Sigmoid colon (tissue), 6 donors: ENCODE measurements at regions not wholly inside any gene's neighbourhood (a gene's known extent, or its start where the extent isn't known, plus 50 kb on each side); places are given as distances from the start of the nearest gene placed in this dataset.

ENCODE experiments used
- DNase-seq: peaks from one replicate; pipeline ENCODE4 v3.0.0-alpha.2; 2019
- H3K27ac ChIP-seq, 4 donors: fragments of 200-600 bp; sonication (generic); one replicate each; pipeline ENCODE4 v1.5.1; 2016 to 2019; ENCODE audit warnings: mild to moderate bottlenecking in 1 of 4
- H3K27me3 ChIP-seq, 3 donors: fragments of 200-600 bp; sonication (generic); one replicate each; pipeline ENCODE4 v1.5.1; 2019; ENCODE audit warnings: mild to moderate bottlenecking in 1 of 3
- H3K36me3 ChIP-seq, 4 donors: fragments of 200-600 bp; sonication (generic); one replicate each; pipeline ENCODE4 v1.5.1; 2016 to 2019
- H3K4me1 ChIP-seq, 4 donors: fragments of 200-600 bp; sonication (generic); one replicate each; pipeline ENCODE4 v1.5.1; 2017 to 2019
- H3K4me3 ChIP-seq, 4 donors: fragments of 200-600 bp; sonication (generic); one replicate each; pipeline ENCODE4 v1.5.1; 2017 to 2019; ENCODE audit warnings: mild to moderate bottlenecking in 2 of 4, moderate library complexity in 1 of 4
- H3K9me3 ChIP-seq, 4 donors: fragments of 200-600 bp in 3 of 4; sonication (generic) in 3 of 4; one replicate each; pipeline versions ENCODE4 v1.5.1 to v1.6.1; 2013 to 2019
- CTCF ChIP-seq, 4 experiments: fragments of 450-650 bp in 3 of 4; fragments of 200-600 bp in 1 of 4; IDR thresholded peaks; one replicate each; pipeline ENCODE4 v1.5.1; 2016 to 2019; ENCODE audit warnings: antibody characterized with exemption in 4 of 4, mild to moderate bottlenecking in 3 of 4, moderate library complexity in 2 of 4
- EP300 ChIP-seq, 4 donors: sonication (generic); formaldehyde crosslinking; IDR thresholded peaks; one replicate each; pipeline ENCODE4 v1.6.1; 2017; ENCODE audit warnings: antibody characterized with exemption in 4 of 4
- POLR2A ChIP-seq, 2 donors: fragments of 450-650 bp; IDR thresholded peaks; one replicate each; pipeline ENCODE4 v1.6.1; 2016; ENCODE audit warnings: antibody characterized with exemption in 2 of 2, mild to moderate bottlenecking in 2 of 2, moderate library complexity in 2 of 2
- POLR2AphosphoS5 ChIP-seq, 4 donors: sonication (generic); formaldehyde crosslinking; IDR thresholded peaks; one replicate each; pipeline ENCODE4 v1.6.1; 2017; ENCODE audit warnings: antibody characterized with exemption in 4 of 4
- WGBS, 2 donors: extraction: QIAGEN DNeasy Blood & Tissue Kit; methylation state at CpG; one replicate each; pipeline ENCODE4 v1.1.7; 2013; 5-methylcytosine and 5-hydroxymethylcytosine counted together
- intact Hi-C: fragments of 100-400 bp; cut with DNase I; formaldehyde crosslinking; loops from one replicate; pipeline ENCODE4 v1.15.1; 2023
- donor health status: healthy with polysubstance abuse.
- donor health status: healthy.

GRCh38 chr12:22828066-22828465 is 203.1 kb downstream of the ETNK1 start:
- H3K36me3 ChIP-seq = no peaks in the 10 kb centered on the region
- no peak for TF ChIP-seq CTCF (IDR thresholded peaks at IDR 0.05)
- no peak for TF ChIP-seq EP300 (IDR thresholded peaks at IDR 0.05)
- no peak for TF ChIP-seq POLR2A (IDR thresholded peaks at IDR 0.05)
- TF ChIP-seq POLR2AphosphoS5 (IDR thresholded peaks at IDR 0.05) = no peak
- intact Hi-C loops = no loop called here
- H3K4me1 ChIP-seq = no peaks in the 10 kb centered on the region
- no peaks in the 10 kb centered on the region for H3K9me3 ChIP-seq
- no peak overlapping the region for H3K27ac ChIP-seq
- no peak overlapping the region for H3K4me3 ChIP-seq
- DNase-seq = no peak
- H3K27me3 ChIP-seq = no peaks in the 10 kb centered on the region
- WGBS, 2 donors = 30 to 65% methylated on average over 3 of the region's 3 CpGs

DNA sequence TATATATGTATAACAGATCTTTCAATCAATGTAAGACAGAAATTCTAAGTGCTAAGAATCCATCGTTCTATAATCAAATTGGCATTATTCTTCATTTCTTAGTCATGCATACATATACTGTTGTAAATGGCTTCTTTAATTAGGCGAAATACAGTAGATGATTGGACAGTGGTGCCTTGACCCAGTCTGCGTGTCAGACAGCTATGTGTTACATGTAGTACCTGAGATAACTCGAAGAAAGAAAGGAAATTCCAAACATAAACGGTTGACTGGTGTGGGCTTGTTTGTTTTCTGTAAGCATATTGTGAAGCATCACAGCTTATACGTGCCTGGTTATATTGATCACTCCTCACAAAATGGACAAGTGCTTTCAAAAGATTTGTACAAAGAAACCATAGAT is 210.5 kb downstream of the ETNK1 start:
- Histone ChIP-seq H3K4me3 (no peak overlapping the region), H3K27ac (no peak overlapping the region), H3K36me3 (no peaks in the 10 kb centered on the region), H3K27me3 (no peaks in the 10 kb centered on the region), H3K4me1 (no peaks in the 10 kb centered on the region), H3K9me3 (no peaks in the 10 kb centered on the region)
- intact Hi-C loops = no loop called here
- no peak for TF ChIP-seq CTCF (IDR thresholded peaks at IDR 0.05)
- no peak for TF ChIP-seq POLR2AphosphoS5 (IDR thresholded peaks at IDR 0.05)
- TF ChIP-seq POLR2A (IDR thresholded peaks at IDR 0.05) = no peak
- TF ChIP-seq EP300 (IDR thresholded peaks at IDR 0.05) = no peak
- 77 to 87% methylated on average over 6 of the region's 6 CpGs for WGBS, 2 donors
- no peak for DNase-seq

- Histone ChIP-seq H3K4me1 (no peaks in the 10 kb centered on the region), H3K36me3 (no peaks in the 10 kb centered on the region), H3K27ac (no peak overlapping the region), H3K27me3 (no peaks in the 10 kb centered on the region), H3K9me3 (no peaks in the 10 kb centered on the region), H3K4me3 (no peak overlapping the region)
- intact Hi-C loops = loop anchor here (10.0 kb wide), 1 partner anchor 145 kb away; no protein-coding TSS in a partner anchor
- TF ChIP-seq POLR2AphosphoS5 (IDR thresholded peaks at IDR 0.05) (no peak), POLR2A (IDR thresholded peaks at IDR 0.05) (no peak), CTCF (IDR thresholded peaks at IDR 0.05) (no peak), EP300 (IDR thresholded peaks at IDR 0.05) (no peak)
- WGBS, 2 donors = 91 to 92% methylated on average over 8 of the region's 8 CpGs
- DNase-seq = no peak
These were observed 225.2 kb downstream of the ETNK1 start for GRCh38 chr12:22850185-22850584.

GRCh38 chr12:22851532-22851931 is 226.6 kb downstream of the ETNK1 start:
- intact Hi-C loops = loop anchor here (10.0 kb wide), 1 partner anchor 147 kb away; no protein-coding TSS in a partner anchor

More at GRCh38 chr12:22851532-22851931, 226.6 kb downstream of the ETNK1 start:
- no peak for DNase-seq
- H3K27ac ChIP-seq = no peak overlapping the region
- H3K4me1 ChIP-seq = no peaks in the 10 kb centered on the region
- TF ChIP-seq POLR2A (IDR thresholded peaks at IDR 0.05) (no peak), CTCF (IDR thresholded peaks at IDR 0.05) (no peak), POLR2AphosphoS5 (IDR thresholded peaks at IDR 0.05) (no peak), EP300 (IDR thresholded peaks at IDR 0.05) (no peak)
- no peak overlapping the region for H3K4me3 ChIP-seq
- H3K9me3 ChIP-seq = no peaks in the 10 kb centered on the region
- no peaks in the 10 kb centered on the region for H3K36me3 ChIP-seq
- H3K27me3 ChIP-seq = no peaks in the 10 kb centered on the region
